ENCODE measurements at regions not wholly inside any gene's neighbourhood (a gene's known extent, or its start where the extent isn't known, plus 50 kb on each side); places are given as distances from the start of the nearest gene placed in this dataset.
"Not testable (repeated sequence)": the region's sequence is repeated elsewhere in the genome, so short reads cannot be mapped to it uniquely, and the experiment has no call there.

DNA sequence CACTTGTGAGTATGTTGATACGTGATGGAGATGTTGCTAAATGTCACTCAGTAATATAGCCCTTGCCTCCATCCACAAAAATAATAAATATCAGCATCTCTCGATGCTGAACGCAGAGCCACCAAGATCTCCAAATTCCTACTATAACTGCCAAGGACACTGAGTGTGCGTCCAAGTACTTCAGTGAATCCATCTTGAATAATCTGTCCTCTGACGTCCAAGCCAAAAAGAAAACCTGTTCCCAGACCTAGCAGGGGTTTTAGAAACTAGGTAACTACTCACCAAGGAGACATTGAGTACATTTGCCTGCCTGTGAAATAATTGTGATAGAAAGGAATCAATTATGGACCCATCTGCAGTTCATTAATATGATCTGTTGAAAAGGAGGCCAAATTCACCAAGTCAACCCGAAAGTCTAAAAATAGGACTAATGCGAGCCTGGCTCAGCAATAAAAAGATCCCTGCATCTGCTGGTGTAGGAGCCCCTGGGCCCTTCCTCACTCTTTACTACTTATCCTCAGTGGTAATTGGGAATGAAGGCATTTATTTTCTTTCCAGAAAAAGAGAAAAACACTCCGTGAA is 226.9 kb upstream of the IRF2BP2 start:
- no peak for DNase-seq (ENCODE audit: low read depth in 4 of 4, low spot score in 2 of 4)

DNA sequence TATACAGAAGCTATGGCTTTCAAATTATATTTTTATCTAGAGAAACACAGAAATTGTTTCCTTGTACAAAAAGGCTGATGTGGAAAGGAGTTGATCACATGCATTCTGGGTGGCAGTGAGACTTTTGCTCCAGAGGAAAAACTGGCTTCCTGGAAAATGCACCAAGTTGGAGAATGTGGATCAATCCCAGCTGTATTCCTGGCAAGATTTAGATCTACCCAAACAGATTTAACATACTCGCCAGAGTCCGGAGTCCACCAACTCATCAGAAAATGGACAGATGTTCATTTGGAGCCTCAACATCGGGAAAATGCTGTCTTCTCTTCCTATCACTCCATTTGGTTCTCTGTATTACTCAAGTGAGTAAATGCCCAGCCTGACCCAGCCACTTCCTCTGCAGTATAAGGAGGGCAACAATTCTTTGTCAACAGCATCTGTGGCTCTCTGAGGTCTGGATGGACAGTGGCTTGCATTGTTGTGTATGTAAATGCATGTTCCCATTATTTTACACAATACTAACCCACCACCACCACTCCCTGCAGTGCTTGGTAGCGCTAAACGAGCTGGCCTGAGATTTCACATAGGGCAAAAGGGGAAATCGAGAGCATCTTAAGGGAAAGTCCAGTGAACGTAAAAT is 226.2 kb upstream of the IRF2BP2 start:
- DNase-seq (ENCODE audit: low read depth in 4 of 4, low spot score in 2 of 4): no peak

DNA sequence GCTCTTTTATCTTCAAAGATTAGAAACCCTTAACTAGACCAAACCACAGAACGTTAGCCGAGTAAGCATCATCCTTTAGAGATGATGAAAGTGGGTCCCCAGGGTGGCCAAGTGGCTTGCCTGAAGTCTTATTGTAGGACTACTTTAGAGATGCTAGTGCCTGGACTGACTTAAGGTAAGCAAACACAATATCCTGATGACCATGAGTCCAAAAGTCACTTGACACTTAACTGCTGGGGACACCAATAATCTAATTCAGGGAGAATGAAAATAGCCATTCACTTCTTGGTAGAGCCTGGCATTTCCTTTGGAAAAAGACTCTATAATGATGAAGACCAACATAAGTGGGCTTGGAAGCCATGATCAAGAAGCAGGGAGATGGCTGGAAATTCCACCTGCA is 225.3 kb upstream of the IRF2BP2 start:
- no peak for DNase-seq (ENCODE audit: low read depth in 4 of 4, low spot score in 2 of 4)

DNA sequence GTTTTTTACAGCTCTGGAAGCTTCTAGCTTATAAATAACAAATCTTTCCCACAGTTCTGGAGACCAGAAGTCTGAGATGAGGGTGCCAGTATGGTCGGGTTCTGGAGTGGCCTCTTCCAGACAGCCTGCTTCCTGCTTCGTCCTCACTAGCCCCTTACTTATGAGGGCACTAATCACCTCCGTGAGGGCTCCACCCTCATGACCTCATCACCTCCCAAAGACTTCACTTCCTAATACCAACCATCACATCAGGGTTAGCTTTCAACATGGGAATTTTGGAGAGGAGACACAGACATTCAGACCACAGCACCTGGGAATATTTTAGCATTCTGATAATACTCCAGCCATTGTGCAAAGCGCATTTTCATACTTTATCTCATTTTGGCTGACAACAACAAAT is 223.7 kb upstream of the IRF2BP2 start:
- DNase-seq (ENCODE audit: low read depth in 4 of 4, low spot score in 2 of 4): no peak

DNA sequence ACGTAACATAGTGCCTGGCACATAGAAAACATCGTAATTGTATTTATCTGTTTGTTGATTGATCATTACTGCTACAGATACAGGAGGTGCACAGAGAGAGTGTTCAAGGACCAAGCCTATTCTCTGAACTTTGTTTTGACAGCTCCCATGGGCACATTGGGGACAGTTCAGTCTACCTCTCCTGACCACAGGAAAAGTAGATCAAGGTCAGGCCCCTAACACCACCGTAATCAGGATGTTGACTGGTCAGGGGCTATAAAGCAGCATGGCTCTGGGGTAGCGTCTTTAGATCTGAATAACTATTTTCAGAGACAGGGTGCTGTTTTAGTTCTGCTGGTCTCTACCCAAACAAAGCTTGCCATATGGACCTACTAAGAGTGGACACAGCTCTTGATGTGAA is 223.1 kb upstream of the IRF2BP2 start:
- no peak for DNase-seq (ENCODE audit: low read depth in 4 of 4, low spot score in 2 of 4)

DNA sequence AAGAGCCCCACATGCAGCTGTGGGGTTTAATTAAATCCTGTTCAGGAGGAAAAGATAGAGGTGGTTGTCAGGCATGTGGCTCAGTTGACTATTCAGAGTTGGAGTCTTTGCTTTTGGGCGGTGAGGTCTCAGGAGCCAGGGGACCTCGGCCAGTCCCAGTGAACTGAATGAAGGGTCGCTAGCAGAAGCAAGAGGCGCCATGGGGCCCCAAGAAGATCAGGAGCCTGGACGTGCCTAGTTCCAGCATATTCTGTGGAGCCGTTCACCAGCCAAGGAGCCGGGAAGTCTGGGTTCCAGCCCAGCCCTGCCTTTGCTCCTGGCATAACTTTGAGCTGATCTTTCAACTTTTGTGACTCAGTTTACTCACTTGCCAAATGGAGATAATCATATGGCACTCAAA is 217.7 kb upstream of the IRF2BP2 start:
- DNase-seq (ENCODE audit: low read depth in 4 of 4, low spot score in 2 of 4): no peak

DNA sequence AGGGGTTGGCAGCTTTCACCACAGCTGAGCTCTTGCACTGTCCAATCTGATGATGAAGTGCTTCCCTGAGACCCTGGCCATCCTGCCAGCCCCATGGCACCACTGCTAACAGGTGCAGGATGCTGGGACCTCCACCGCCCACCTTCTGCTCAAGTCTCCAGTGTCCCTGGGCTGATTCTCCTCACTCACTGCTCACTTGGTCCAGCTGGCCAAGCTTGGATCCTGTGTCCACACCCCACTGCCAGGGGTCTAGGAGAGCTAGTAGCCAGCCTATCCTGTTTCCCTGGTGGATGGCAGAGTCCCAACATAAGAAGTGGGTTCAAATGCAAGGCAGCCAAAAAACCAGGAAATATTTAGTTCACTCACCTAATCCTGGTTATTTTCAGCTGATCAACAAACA is 217.2 kb upstream of the IRF2BP2 start:
- no peak for DNase-seq (ENCODE audit: low read depth in 4 of 4, low spot score in 2 of 4)

DNA sequence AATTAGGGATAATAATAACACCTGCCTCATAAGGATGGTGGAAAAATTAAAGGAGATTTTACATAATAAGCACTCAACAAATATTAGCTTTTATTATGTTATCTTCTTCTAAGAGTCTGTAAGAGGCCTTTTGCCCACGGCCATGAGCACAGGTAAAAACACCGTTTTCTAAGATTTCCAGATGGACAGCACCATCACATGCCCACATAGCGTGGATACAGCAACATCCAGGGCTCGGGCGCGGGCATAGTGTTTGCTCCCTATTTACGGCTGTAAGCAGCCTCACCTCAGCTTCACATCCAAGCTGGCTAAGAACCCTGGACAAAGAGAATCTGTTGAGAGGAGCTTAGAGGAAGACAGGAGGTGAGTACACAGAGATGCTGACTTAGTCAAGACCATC is 216.4 kb upstream of the IRF2BP2 start:
- no peak for DNase-seq (ENCODE audit: low read depth in 4 of 4, low spot score in 2 of 4)

DNA sequence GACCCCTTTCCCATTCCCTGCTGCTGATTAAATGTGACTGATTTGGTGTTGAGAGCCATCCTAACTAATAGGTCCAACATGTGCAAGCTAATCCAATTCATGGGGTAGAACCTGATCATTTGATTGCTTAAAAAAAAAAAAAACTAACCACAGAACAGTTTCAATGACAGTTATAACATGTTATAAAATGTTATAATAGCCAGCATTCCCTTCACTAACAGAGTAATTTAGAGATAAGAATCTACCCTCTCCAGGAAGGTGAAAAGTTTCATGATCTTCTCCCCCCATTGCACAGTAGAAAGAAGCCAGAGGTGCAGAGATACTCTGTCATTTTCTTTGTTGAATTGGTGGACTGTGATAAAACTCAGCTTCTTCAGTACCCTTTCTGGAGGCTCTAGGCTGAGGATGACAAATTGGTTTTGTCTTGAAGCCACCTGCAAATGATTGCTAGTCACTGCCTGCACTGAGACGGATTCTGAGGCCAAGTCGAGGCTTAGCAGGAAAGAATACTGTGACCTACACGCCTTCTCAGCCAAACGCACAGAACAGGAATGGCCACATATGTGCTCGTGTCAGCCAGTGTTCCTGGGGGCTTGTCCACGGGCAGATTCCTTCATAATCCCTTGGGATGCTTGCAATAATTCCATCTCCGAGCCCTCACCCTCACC is 215.7 kb upstream of the IRF2BP2 start:
- DNase-seq (ENCODE audit: low read depth in 4 of 4, low spot score in 2 of 4): no peak

DNA sequence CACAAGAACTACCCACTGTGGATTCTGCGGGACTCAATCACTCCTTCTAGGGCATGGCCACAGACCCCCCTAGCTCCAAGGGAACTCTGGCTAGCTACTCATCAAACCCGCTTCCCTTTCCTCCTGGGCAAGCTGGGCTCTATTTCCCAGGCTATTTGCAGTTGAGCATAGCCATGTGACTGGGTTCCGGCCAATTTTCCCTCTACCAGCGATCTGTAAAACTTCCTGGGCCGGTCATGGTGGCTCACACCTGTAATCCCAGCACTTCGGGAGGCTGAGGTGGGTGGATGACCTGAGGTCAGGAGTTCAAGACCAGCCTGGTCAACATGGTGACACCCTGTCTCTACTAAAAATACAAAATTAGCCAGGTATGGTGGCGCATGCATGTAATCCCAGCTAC is 214.9 kb upstream of the IRF2BP2 start:
- not testable (repeated sequence) for DNase-seq (ENCODE audit: low read depth in 4 of 4, low spot score in 2 of 4)

DNA sequence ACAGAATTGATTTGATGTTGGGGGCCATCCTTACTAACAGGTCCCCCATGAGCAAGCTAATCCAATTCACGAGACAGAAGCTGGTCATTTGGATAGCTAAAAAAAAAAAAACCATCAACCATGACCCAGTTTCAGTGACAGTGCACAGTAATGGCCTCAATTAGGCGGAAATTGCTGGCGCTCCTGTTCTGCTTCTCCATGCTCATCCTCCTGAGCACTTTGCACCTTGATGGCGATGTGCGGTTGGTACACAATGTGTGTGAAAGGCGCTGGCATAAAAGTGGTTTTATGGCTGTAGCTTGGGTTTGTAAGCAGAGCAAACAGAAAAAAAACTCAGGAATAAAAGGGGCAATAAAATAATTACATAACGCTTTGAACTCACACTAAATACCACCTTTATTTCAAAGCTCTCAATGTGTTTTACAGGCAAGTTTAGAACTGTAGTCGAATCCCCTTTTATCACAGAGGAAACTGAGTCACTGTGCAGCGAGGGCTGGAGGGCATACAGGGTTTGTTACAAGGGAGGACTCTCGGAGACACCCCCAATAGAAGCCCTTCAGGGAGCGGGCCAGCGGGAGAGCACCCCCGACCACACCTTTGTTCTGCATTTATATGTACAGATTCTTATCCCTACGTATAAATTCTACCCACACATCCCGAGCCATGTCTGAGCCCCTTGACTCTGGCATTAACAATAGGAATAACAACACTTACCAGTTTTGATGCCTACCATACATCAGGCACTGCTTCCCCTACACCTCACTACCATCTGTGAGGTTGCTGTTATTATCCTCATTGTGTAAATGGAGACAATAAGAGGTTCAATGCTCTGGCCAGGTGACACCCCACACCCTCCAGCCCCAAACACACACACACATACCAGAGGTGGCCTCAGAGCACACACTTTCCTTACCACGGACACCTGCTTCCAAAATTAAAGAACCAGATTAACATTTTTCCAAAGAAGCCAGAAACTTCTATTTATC is 213.5 kb upstream of the IRF2BP2 start:
- no peak for DNase-seq (ENCODE audit: low read depth in 4 of 4, low spot score in 2 of 4)

DNA sequence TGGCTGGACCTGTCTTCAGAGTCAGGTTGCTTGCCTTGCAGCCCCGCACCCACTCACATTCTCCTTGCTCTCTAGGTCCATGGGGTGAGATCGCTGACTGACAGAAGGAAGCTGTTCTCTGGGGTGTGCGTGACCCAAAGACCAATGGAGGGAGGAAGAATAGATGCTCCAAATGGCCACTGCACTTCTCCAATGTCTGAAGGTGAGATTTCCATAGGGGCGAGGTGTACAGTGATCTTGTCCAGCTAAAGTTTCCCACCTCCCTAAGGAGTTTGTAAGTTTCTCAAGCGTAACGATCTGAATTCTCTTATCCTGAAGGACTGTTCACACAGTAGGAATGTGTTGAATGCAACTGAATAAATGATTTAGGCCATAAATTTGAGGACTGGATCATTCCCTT is 211.9 kb upstream of the IRF2BP2 start:
- no peak for DNase-seq (ENCODE audit: low read depth in 4 of 4, low spot score in 2 of 4)

DNA sequence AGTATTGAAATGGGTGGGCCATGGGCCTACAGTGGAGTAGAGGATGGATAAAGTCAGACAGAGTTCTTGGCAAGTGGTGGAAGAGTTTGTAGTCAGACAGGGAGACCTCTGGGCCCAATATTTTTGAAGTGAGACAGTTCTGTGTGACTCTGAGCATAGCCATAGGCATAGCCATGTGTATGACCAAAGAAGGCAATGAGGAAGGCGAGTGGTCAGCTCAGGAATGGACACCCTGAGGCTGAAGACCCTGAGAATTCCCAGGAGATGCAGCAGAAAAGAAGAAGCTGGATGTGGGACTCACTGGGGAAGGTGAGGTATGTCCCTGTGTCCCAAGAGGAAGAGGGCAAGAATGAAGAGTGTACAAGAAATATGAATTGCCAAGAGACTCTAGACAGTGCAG is 210.6 kb upstream of the IRF2BP2 start:
- DNase-seq (ENCODE audit: low read depth in 4 of 4, low spot score in 2 of 4): no peak

DNA sequence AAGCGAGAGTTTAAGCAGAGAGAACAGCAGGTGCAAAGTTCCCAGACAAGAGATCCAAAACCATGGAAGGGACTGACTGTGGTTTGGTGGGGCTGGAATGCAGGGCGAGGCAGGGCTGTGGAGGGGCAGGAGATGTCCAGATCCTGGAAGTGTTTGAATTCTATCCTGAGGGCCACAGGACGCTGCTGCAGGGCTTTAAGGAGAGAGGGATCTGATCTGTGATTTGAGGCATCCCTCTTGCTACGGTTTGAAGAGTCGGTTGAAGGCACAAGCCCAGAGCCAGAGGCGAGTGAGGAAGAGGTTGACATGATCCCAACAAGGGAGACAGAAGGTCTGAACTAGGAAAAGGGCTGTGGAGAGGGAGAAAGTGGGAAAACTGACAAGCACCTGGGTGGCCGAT is 209.9 kb upstream of the IRF2BP2 start:
- DNase-seq (ENCODE audit: low read depth in 4 of 4, low spot score in 2 of 4): not testable (repeated sequence)

DNA sequence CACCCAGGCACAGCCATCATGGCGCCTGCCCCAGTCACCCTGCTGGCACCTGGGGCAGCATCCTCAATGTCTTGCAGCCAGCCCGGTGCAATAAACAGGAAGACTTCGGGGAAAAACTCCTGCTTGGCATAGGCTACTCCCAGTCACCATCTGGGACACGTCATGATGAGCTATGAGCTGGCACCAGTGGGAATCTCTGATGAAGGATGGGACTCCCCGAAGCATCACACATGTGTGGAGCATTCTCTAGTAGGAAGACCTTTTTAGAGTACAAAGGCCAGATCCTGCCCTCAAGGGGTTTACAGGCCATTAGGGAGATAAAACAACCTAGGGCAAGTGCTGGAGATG is 208.0 kb upstream of the IRF2BP2 start:
- not testable (repeated sequence) for DNase-seq (ENCODE audit: low read depth in 4 of 4, low spot score in 2 of 4)

DNA sequence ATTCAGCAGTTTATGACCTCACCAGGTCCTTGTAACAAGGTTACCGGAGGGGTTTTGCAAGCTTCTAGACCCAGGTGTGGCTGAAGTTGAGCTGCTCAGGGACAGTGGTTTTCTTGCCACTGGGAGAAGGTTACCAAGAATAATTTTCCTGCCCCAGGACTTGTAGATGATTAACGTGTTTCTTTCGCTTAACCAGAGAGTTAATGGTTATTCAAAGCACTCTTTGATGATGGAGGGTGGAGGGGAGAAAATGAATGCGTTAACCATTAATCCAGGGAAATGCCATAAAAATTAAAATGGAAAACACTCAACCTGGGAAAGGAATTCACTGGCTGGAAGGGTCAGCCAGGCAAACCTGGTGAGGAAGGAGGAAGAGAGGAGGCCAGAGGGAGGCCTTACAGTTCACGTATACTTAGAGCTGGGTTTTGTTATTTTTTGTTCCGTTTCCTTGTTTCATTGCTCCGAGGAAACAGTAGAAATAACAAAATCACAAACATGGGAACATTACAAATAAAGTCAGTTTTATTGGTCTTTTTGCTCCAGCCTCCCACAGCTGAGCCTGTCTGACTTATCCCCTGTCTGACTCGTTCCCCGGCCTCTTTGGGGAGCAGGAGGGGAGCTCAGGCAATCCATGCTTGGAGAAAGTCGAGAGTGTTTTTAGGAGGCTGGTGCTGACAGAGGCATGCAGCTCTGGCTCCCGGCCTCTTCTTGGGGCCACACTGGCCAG is 207.5 kb upstream of the IRF2BP2 start:
- peak; percentile 58 to 83 (median 64) for DNase-seq (ENCODE audit: low read depth in 4 of 4, low spot score in 2 of 4)

DNA sequence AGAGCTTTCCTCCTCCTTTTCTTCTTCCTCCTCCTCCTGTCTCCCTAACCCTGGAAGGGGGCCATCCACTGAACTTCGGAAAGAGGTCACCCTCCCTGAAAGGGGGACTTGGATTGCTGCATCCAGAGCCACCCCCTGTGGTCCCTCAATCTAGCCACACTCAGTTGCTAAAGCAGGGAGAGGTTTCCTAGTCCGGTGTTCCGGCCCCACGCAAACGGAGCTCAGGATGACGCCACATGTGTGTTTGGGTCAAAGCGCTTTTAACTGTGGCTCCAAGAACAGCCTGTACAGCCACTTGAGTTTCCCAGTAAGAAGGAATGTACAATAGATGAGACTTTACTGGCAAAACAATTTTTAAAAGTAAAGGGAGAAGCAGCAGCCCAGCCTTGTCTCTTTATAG is 206.9 kb upstream of the IRF2BP2 start:
- not testable (repeated sequence) for DNase-seq (ENCODE audit: low read depth in 4 of 4, low spot score in 2 of 4)

DNA sequence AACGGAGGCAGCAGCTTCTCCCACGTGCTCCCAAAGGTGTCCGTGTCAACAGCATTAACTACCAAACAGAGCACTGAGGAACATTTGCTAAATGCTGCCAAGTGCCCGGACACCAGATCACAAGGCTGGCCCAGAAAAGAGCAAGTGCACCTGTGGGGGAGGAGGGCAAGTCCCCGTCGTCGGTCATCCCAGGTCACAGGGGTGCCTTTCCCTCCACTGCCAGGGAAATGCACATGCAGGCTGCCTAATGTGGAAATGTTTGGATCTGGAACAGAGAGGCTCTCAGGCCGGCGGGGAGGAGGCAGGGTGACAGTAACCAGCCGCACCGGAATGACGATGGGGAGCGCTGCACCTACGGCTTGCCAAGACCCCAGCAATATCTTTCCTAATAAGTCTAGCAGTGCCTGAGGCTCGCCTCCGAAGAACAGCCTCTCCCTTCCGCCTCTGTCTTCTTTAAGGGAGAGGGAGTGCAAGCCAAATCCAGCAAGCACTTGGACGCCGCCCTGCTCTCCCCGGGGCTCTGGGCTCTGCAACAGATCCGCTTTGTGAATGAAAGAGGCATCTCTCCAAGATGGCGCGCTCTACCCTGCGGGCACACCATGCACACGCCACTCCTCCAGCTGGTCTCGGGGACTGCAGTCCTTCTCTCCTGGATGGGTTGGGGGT is 206.3 kb upstream of the IRF2BP2 start:
- DNase-seq (ENCODE audit: low read depth in 4 of 4, low spot score in 2 of 4): not testable (repeated sequence)

DNA sequence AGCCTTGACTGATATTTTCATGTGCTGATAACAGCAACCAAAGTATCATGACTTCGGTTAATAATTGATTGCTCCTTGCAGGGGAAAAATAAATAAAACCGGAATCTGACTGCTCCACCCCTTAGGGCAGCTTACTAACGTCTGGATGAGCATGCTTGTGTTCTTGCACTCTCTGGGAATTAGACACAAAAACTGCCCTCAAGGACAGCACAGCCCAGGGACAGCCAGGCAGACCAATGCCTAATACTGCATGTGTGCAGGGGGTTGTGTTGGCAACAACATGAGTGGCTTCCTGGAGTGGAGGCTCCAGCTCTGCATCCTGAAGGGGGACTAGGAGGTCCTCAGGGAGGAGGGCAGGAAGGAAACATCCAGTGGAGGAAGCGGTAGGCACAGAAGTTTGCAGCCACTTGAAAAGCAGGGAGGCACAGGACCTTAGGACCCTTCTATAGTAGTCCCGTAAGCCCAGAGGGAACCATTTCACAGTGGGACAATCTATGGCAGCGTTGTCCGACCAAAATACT is 205.4 kb upstream of the IRF2BP2 start:
- not testable (repeated sequence) for DNase-seq (ENCODE audit: low read depth in 4 of 4, low spot score in 2 of 4)

DNA sequence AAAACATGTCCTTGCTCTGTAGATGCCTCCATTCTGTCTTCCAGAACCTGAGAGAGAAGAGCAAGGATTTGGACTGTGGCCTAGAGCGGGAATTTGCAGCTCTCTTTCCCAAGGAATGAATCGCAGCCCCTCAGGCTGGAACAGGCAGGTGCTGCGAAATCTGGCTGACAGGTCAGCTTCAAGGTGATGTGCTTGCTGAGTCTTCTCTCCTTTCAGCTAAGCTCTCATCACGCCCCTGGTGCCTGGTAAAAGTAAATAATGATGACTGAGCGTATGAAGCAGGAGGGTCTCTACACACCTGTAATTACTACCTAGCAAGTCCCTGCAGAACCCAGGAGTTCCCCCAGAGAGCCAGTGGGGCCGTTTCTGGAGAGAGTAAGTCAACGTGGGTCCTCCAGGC is 204.3 kb upstream of the IRF2BP2 start:
- not testable (repeated sequence) for DNase-seq (ENCODE audit: low read depth in 4 of 4, low spot score in 2 of 4)

Data from left renal cortex interstitium (tissue), 4 donors.